Mesothelial cell of epicardium (in vitro differentiated cells): ENCODE measurements at regions not wholly inside any gene's neighbourhood (a gene's known extent, or its start where the extent isn't known, plus 50 kb on each side); places are given as distances from the start of the nearest gene placed in this dataset.

Experiments used
- DNase-seq, 2 experiments: peaks; one replicate each; pipeline ENCODE4 v3.0.0; 2021; ENCODE audit warnings: low spot score in 2 of 2; ENCODE audit not compliant: unreplicated experiment in 2 of 2
- H3K27ac Mint-ChIP-seq: 2 replicates; pipeline ENCODE4 v1.8.0; 2021; ENCODE audit warnings: mixed read lengths
- H3K27me3 Mint-ChIP-seq: 2 replicates; pipeline ENCODE4 v1.8.0; 2021; ENCODE audit warnings: low read depth, mixed read lengths
- H3K36me3 Mint-ChIP-seq: 2 replicates; pipeline ENCODE4 v1.8.0; 2021; ENCODE audit warnings: mixed read lengths
- H3K4me1 Mint-ChIP-seq: 2 replicates; pipeline ENCODE4 v1.8.0; 2021; ENCODE audit warnings: mixed read lengths
- H3K4me3 Mint-ChIP-seq: 2 replicates; pipeline ENCODE4 v1.8.0; 2021; ENCODE audit warnings: mild to moderate bottlenecking, moderate library complexity, mixed read lengths
- H3K9me3 Mint-ChIP-seq: 2 replicates; pipeline ENCODE4 v1.8.0; 2021; ENCODE audit warnings: mixed read lengths
- TF ChIP-seq, protein P1 (sequence below): fragments of 200-600 bp; sonication (generic); IDR thresholded peaks from one replicate; pipeline ENCODE4 v1.5.0; 2021; ENCODE audit warnings: antibody characterized with exemption; ENCODE audit not compliant: unreplicated experiment

DNA sequence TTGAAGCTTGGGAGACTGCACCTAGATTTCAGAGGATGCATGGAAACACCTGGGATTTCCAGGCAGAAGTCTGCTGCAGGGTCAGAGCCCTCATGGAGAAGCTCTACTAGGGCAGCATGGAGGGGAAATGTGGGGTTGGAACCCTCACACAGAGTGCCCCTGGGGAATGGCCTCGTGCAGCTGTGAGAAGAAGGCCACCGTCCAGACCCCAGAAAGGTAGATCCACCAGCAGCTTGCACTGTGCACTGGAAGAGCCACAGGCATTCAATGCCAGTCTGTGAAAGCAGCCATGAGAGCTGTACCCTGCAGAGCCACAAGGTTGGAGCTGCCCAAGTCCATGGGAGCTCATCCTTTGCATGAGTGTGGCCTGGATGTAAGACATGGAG lies 285.3 kb upstream of the FAM174A start:
- no peaks in the 10 kb centered on the region for H3K4me1 Mint-ChIP-seq
- no peak for DNase-seq
- H3K9me3 Mint-ChIP-seq, result no peaks in the 10 kb centered on the region
- H3K4me3 Mint-ChIP-seq, result no peak overlapping the region
- H3K27ac Mint-ChIP-seq, result no peak overlapping the region
- peaks cover 3% of the 10 kb centered on the region for H3K27me3 Mint-ChIP-seq
- no peaks in the 10 kb centered on the region for H3K36me3 Mint-ChIP-seq
- TF ChIP-seq, protein P1, sequence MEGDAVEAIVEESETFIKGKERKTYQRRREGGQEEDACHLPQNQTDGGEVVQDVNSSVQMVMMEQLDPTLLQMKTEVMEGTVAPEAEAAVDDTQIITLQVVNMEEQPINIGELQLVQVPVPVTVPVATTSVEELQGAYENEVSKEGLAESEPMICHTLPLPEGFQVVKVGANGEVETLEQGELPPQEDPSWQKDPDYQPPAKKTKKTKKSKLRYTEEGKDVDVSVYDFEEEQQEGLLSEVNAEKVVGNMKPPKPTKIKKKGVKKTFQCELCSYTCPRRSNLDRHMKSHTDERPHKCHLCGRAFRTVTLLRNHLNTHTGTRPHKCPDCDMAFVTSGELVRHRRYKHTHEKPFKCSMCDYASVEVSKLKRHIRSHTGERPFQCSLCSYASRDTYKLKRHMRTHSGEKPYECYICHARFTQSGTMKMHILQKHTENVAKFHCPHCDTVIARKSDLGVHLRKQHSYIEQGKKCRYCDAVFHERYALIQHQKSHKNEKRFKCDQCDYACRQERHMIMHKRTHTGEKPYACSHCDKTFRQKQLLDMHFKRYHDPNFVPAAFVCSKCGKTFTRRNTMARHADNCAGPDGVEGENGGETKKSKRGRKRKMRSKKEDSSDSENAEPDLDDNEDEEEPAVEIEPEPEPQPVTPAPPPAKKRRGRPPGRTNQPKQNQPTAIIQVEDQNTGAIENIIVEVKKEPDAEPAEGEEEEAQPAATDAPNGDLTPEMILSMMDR, result no peak

DNA sequence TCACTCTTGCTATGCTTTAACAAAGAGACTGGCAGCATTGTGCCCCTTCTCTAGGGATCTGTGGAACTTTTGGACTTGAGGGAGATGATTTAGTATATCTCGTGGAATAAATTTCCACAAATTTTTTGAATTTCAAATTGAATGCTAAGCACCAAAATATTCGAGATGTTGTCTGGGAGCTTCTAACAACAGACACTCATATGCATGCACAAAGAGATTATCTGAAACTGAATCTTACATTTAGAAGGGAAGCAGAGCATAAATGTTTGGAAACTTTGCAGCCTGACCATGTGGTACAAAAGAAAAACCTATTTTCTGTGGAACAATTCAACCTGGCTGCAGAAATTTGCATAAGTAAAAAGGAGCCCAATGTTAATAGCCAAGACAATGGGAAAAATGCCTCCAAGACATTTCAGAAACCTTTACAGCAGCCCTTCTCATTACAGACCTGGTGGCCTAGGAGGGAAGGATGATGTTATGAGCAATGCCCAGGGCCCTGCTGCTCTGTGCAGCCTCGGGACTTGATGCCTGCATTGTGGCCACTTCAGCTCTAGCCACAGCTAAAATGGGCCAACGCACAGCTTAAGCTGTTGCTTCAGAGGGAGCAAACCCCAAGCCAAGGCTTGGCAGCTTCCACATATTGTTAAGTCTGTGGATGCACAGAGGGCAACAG lies 285.8 kb upstream of the FAM174A start:
- no peak for DNase-seq
- TF ChIP-seq, protein P1, result no peak

DNA sequence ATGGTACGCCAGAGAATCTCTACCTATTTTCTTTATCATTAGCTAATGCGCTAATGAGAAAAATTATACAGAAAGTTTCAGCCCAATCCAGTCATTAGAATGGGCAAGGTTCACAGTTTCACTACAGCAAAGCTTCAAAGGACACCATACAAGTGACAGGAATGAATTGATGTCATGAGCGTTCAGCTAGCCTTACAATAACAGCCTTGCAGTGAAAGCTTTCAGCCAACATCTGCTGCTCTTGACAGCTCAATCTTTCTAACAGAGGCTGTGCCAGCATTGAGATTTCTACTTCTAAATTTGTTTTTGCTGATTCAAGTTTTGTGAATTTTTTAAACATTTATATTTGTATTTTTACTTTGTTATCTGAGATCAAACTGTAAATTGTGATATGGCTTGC lies 302.4 kb upstream of the FAM174A start:
- TF ChIP-seq, protein P1, result no peak
- H3K27ac Mint-ChIP-seq, result no peak overlapping the region
- no peak for DNase-seq
- no peak overlapping the region for H3K4me3 Mint-ChIP-seq
- peaks cover 16% of the 10 kb centered on the region for H3K9me3 Mint-ChIP-seq
- H3K4me1 Mint-ChIP-seq, result no peaks in the 10 kb centered on the region
- H3K27me3 Mint-ChIP-seq, result peaks cover 3% of the 10 kb centered on the region
- H3K36me3 Mint-ChIP-seq, result no peaks in the 10 kb centered on the region

More for the DNA sequence above, 285.8 kb upstream of the FAM174A start:
- no peaks in the 10 kb centered on the region for H3K4me1 Mint-ChIP-seq
- no peak overlapping the region for H3K27ac Mint-ChIP-seq
- H3K27me3 Mint-ChIP-seq, result peaks cover 3% of the 10 kb centered on the region
- H3K4me3 Mint-ChIP-seq, result no peak overlapping the region
- no peaks in the 10 kb centered on the region for H3K36me3 Mint-ChIP-seq
- H3K9me3 Mint-ChIP-seq, result no peaks in the 10 kb centered on the region

DNA sequence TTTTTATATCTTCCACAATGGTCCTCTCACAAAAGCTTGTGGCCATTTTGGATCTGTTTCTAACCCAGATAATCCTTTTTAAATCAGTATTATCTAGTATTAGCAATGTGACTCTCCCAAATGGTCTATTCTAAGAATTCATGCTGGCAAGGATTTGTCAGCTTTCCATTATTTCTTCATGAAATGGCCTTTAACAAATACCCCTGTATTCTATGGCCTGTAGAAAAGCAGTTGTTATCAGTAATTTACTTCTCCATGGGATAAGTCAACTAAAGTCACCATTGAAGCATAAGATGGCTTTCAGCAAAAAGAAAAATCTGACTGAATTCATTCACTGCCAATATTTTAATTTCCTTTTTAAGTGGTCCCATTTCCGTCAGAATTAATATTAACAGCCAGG lies 346.4 kb upstream of the FAM174A start:
- TF ChIP-seq, protein P1, result no peak
- no peaks in the 10 kb centered on the region for H3K9me3 Mint-ChIP-seq
- no peaks in the 10 kb centered on the region for H3K4me1 Mint-ChIP-seq
- no peak overlapping the region for H3K4me3 Mint-ChIP-seq
- no peaks in the 10 kb centered on the region for H3K27me3 Mint-ChIP-seq
- no peaks in the 10 kb centered on the region for H3K36me3 Mint-ChIP-seq
- no peak overlapping the region for H3K27ac Mint-ChIP-seq
- no peak for DNase-seq

DNA sequence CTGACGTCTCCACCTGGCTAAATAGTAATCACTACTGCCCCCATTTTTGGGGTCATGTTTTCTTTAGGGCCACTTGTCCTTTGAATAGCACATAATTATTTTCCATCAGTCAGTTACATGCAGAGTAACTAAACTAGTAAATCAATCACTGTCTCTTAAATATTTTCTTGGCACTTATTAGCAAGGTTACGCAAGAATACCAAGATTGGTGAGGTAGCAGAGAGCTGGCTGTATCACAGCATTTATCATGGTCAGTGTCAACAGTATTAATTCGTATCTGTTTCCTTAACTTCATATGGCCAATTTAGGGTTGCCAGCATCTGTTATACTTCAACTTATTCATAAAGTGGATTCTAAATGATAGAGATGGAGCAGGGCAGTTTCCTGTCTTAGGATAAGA lies 346.8 kb upstream of the FAM174A start:
- no peak overlapping the region for H3K27ac Mint-ChIP-seq
- H3K4me3 Mint-ChIP-seq, result no peak overlapping the region
- H3K9me3 Mint-ChIP-seq, result no peaks in the 10 kb centered on the region
- no peaks in the 10 kb centered on the region for H3K36me3 Mint-ChIP-seq
- TF ChIP-seq, protein P1, result no peak
- DNase-seq, result no peak
- no peaks in the 10 kb centered on the region for H3K27me3 Mint-ChIP-seq
- H3K4me1 Mint-ChIP-seq, result no peaks in the 10 kb centered on the region

DNA sequence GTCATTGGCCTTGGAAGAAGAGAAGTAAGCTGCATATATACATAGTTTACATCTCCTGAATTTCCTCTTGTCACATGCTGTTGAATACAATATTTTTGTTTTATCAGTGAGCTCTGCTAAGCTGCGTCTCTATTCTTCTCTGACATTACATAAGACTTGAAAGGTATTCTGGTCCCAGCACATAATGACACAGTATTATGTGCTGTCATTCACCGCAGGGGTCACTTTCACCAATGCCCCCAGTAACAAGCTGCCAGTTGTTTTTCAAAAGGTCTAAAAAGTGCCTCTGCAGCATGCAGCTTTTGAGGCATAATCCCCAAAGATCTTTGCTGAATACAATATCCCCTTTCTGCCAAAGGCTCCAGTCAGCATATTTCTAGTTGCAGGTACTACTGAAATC lies 349.0 kb upstream of the FAM174A start:
- Mint-ChIP-seq H3K36me3 (no peaks in the 10 kb centered on the region), H3K27me3 (no peaks in the 10 kb centered on the region), H3K4me1 (no peaks in the 10 kb centered on the region), H3K9me3 (no peaks in the 10 kb centered on the region), H3K4me3 (no peak overlapping the region), H3K27ac (no peak overlapping the region)
- DNase-seq, result no peak
- TF ChIP-seq, protein P1, result no peak
